ENCODE measurements at regions not wholly inside any gene's neighbourhood (a gene's known extent, or its start where the extent isn't known, plus 50 kb on each side); places are given as distances from the start of the nearest gene placed in this dataset.

DNA sequence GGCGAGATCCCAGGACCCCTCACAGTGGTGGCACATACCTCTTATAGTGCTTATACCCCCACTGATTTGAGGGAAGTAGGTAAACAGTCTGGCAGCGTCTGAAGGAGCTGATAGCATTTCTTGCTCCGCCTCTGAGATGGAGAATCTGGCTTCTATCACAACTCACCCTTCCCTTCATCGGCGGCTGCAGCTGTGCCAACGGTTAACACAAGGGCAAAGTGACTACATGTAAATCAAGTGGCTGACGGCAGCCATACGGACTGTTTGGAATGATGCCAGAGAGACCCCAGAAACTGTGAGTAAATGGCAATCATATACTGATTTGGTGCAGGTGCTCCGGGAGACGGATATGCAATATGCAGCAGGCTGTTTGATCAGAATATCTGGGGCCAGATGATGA lies 66.8 kb upstream of the UNC13C start:
- H3K4me3 Mint-ChIP-seq = no peak overlapping the region
- Histone ChIP-seq H3K9ac (ENCODE audit: extremely low read depth, low read length, poor library complexity, severe bottlenecking) (no peak overlapping the region), H3K4me3 (ENCODE audit: low read length) (no peak overlapping the region), H3K27me3 (ENCODE audit: control insufficient read depth, insufficient read depth, low read length, poor library complexity, severe bottlenecking) (no peaks in the 10 kb centered on the region), H3K9me3 (ENCODE audit: control insufficient read depth, low read length) (no peaks in the 10 kb centered on the region), H3K4me1 (ENCODE audit: control insufficient read depth, insufficient read depth, low read length) (no peaks in the 10 kb centered on the region), H3K27ac (ENCODE audit: low read depth, low read length) (no peak overlapping the region), H3K36me3 (ENCODE audit: control insufficient read depth, insufficient read depth, low read length) (no peaks in the 10 kb centered on the region)
- no peak for DNase-seq
- peaks cover 5% of the 10 kb centered on the region for H3K4me1 Mint-ChIP-seq
- H3K9me3 Mint-ChIP-seq = no peaks in the 10 kb centered on the region
- H3K36me3 Mint-ChIP-seq (ENCODE audit: low read depth) = peaks cover 24% of the 10 kb centered on the region
- WGBS, 2 experiments (ENCODE audit: insufficient coverage in 1 of 2, insufficient read length in 1 of 2) = 90 to 91% methylated on average over 5 to 10 of the region's 10 CpGs
- H3K27ac Mint-ChIP-seq = no peak overlapping the region
- no peaks in the 10 kb centered on the region for H3K27me3 Mint-ChIP-seq (ENCODE audit: insufficient read depth)
- TF ChIP-seq, protein P1, sequence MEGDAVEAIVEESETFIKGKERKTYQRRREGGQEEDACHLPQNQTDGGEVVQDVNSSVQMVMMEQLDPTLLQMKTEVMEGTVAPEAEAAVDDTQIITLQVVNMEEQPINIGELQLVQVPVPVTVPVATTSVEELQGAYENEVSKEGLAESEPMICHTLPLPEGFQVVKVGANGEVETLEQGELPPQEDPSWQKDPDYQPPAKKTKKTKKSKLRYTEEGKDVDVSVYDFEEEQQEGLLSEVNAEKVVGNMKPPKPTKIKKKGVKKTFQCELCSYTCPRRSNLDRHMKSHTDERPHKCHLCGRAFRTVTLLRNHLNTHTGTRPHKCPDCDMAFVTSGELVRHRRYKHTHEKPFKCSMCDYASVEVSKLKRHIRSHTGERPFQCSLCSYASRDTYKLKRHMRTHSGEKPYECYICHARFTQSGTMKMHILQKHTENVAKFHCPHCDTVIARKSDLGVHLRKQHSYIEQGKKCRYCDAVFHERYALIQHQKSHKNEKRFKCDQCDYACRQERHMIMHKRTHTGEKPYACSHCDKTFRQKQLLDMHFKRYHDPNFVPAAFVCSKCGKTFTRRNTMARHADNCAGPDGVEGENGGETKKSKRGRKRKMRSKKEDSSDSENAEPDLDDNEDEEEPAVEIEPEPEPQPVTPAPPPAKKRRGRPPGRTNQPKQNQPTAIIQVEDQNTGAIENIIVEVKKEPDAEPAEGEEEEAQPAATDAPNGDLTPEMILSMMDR (conservative IDR thresholded peaks at IDR 0.05) = no peak

DNA sequence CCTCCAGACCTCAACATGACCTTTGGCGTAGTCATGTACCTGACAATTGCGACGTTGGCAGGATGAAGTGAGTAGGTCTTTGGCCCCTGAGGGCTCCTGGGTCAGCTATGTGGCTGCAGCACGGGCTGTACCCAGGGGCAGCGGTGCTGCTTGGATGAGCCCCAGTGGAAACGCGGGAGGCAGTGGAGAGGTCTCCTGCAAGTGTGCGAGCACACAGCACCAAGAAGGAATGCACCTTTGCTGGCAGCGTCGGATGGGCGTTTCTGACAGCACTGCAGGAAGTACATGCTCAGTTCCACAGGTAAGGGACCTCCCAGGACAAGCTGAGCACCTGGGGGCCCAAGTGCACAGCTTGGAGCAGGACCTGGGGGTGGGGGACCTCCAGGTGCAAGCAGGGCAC lies 67.4 kb upstream of the UNC13C start:
- no peaks in the 10 kb centered on the region for H3K36me3 ChIP-seq (ENCODE audit: control insufficient read depth, insufficient read depth, low read length)
- no peak overlapping the region for H3K27ac ChIP-seq (ENCODE audit: low read depth, low read length)
- H3K4me3 Mint-ChIP-seq = no peak overlapping the region
- no peaks in the 10 kb centered on the region for H3K27me3 ChIP-seq (ENCODE audit: control insufficient read depth, insufficient read depth, low read length, poor library complexity, severe bottlenecking)
- no peak overlapping the region for H3K9ac ChIP-seq (ENCODE audit: extremely low read depth, low read length, poor library complexity, severe bottlenecking)
- no peak overlapping the region for H3K27ac Mint-ChIP-seq
- H3K4me1 Mint-ChIP-seq = no peaks in the 10 kb centered on the region
- no peaks in the 10 kb centered on the region for H3K9me3 Mint-ChIP-seq
- H3K27me3 Mint-ChIP-seq (ENCODE audit: insufficient read depth) = no peaks in the 10 kb centered on the region
- 93 to 94% methylated on average over 9 to 11 of the region's 11 CpGs for WGBS, 2 experiments (ENCODE audit: insufficient coverage in 1 of 2, insufficient read length in 1 of 2)
- H3K4me3 ChIP-seq (ENCODE audit: low read length) = no peak overlapping the region
- DNase-seq = no peak
- no peaks in the 10 kb centered on the region for H3K4me1 ChIP-seq (ENCODE audit: control insufficient read depth, insufficient read depth, low read length)
- H3K9me3 ChIP-seq (ENCODE audit: control insufficient read depth, low read length) = no peaks in the 10 kb centered on the region
- H3K36me3 Mint-ChIP-seq (ENCODE audit: low read depth) = peaks cover 29% of the 10 kb centered on the region
- TF ChIP-seq, protein P1 (conservative IDR thresholded peaks at IDR 0.05) = no peak

DNA sequence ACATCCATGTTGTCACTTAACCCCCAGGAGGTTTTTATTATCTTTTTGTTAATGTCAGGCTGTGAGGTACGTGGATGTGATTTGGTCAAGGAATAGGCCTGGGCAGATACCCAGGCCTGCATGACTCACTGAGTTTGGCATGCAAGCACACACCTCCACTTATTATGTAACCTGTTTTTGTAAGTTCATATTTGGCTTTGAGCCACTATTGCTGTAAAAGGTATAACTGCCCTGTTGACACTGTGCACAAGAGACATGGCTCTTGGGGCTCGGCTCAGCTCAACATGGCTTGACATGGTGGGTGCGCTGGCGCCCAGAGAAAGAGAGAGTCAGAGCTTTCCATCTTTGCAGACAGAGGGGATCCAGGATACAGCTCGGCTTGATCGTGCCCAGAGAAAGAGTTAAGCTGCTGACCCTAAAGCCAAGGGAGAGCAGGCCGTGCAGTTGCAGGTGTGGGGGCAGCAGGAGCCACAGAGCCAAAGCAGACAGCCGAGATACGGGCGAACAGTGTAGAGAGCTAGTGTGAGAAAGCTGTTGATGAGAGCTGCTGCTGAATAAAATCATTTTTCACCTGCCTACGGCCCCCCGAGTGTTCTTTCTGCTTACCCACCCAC lies 67.9 kb upstream of the UNC13C start:
- no peak for DNase-seq
- no peaks in the 10 kb centered on the region for H3K36me3 ChIP-seq (ENCODE audit: control insufficient read depth, insufficient read depth, low read length)
- no peak overlapping the region for H3K27ac ChIP-seq (ENCODE audit: low read depth, low read length)
- Mint-ChIP-seq H3K4me1 (no peaks in the 10 kb centered on the region), H3K36me3 (ENCODE audit: low read depth) (peaks cover 29% of the 10 kb centered on the region), H3K27me3 (ENCODE audit: insufficient read depth) (no peaks in the 10 kb centered on the region), H3K27ac (no peak overlapping the region), H3K4me3 (no peak overlapping the region), H3K9me3 (no peaks in the 10 kb centered on the region)
- no peak overlapping the region for H3K4me3 ChIP-seq (ENCODE audit: low read length)
- H3K27me3 ChIP-seq (ENCODE audit: control insufficient read depth, insufficient read depth, low read length, poor library complexity, severe bottlenecking) = no peaks in the 10 kb centered on the region
- no peaks in the 10 kb centered on the region for H3K9me3 ChIP-seq (ENCODE audit: control insufficient read depth, low read length)
- WGBS, 2 experiments (ENCODE audit: insufficient coverage in 1 of 2, insufficient read length in 1 of 2) = 93 to 99% methylated on average over 9 to 12 of the region's 12 CpGs
- H3K4me1 ChIP-seq (ENCODE audit: control insufficient read depth, insufficient read depth, low read length) = no peaks in the 10 kb centered on the region
- no peak overlapping the region for H3K9ac ChIP-seq (ENCODE audit: extremely low read depth, low read length, poor library complexity, severe bottlenecking)
- TF ChIP-seq, protein P1 (conservative IDR thresholded peaks at IDR 0.05) = no peak
